Transverse colon (tissue), 4 donors: ENCODE measurements at regions not wholly inside any gene's neighbourhood (a gene's known extent, or its start where the extent isn't known, plus 50 kb on each side); places are given as distances from the start of the nearest gene placed in this dataset.

ENCODE experiments used
- POLR2A ChIP-seq: fragments of 450-650 bp; IDR thresholded peaks from one replicate; pipeline ENCODE4 v1.6.1; 2016; ENCODE audit warnings: antibody characterized with exemption, mild to moderate bottlenecking, moderate library complexity
- POLR2AphosphoS5 ChIP-seq, 3 donors: sonication (generic); formaldehyde crosslinking; IDR thresholded peaks; one replicate each; pipeline ENCODE4 v1.6.1; 2016; ENCODE audit warnings: antibody characterized with exemption in 3 of 3
- TF ChIP-seq, protein P1 (sequence below), 5 experiments: fragments of 200-600 bp in 3 of 5; fragments of 450-650 bp in 2 of 5; sonication (generic) in 3 of 5; IDR thresholded peaks; 1 replicate in 2 of 5; 2 replicates in 3 of 5; pipeline ENCODE4 v1.5.1; 2016 to 2017; ENCODE audit warnings: antibody characterized with exemption in 5 of 5, inconsistent platforms in 3 of 5, mild to moderate bottlenecking in 2 of 5, moderate library complexity in 1 of 5

DNA sequence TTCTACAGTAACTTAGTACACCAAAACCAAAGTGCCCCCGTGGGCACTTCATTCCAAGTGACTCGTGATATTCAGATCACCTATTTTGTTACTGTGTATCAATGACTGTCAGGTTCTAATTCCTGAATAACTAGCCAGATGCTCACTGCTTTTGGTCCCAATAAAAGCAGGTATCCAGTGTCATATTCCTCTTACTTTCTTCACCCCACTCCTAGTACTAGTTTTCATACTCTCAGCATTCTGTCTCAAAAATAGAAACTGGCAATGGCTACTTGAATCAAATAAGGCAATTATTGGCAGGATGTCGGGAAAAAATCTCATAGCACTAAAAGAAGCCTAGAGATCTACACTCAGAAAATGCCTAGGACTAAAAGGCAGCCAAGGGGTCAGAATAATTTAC lies 84.6 kb downstream of the ZNF467 start:
- TF ChIP-seq, protein P1, sequence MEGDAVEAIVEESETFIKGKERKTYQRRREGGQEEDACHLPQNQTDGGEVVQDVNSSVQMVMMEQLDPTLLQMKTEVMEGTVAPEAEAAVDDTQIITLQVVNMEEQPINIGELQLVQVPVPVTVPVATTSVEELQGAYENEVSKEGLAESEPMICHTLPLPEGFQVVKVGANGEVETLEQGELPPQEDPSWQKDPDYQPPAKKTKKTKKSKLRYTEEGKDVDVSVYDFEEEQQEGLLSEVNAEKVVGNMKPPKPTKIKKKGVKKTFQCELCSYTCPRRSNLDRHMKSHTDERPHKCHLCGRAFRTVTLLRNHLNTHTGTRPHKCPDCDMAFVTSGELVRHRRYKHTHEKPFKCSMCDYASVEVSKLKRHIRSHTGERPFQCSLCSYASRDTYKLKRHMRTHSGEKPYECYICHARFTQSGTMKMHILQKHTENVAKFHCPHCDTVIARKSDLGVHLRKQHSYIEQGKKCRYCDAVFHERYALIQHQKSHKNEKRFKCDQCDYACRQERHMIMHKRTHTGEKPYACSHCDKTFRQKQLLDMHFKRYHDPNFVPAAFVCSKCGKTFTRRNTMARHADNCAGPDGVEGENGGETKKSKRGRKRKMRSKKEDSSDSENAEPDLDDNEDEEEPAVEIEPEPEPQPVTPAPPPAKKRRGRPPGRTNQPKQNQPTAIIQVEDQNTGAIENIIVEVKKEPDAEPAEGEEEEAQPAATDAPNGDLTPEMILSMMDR (IDR thresholded peaks at IDR 0.05), result no peak
- TF ChIP-seq POLR2A (no peak), POLR2AphosphoS5 (IDR thresholded peaks at IDR 0.05) (no peak)
